Adrenal gland (tissue), 5 donors: ENCODE measurements at regions not wholly inside any gene's neighbourhood (a gene's known extent, or its start where the extent isn't known, plus 50 kb on each side); places are given as distances from the start of the nearest gene placed in this dataset.

Source experiments
- POLR2A ChIP-seq, 2 donors: fragments of 450-650 bp; IDR thresholded peaks; one replicate each; pipeline ENCODE4 v1.6.1; 2017; ENCODE audit warnings: antibody characterized with exemption in 2 of 2, mild to moderate bottlenecking in 2 of 2, moderate library complexity in 1 of 2
- TF ChIP-seq, protein P1 (sequence below), 6 experiments: fragments of 450-650 bp in 4 of 6; fragments of 200-600 bp in 2 of 6; sonication (generic) in 1 of 6; IDR thresholded peaks; 1 replicate in 5 of 6; 2 replicates in 1 of 6; pipeline versions ENCODE4 v1.5.1 to v1.8.0; 2016 to 2021; ENCODE audit warnings: antibody characterized with exemption in 6 of 6, mild to moderate bottlenecking in 2 of 6, moderate library complexity in 1 of 6
- donor health status: DM: no; HTN: no; CAD: no.

DNA sequence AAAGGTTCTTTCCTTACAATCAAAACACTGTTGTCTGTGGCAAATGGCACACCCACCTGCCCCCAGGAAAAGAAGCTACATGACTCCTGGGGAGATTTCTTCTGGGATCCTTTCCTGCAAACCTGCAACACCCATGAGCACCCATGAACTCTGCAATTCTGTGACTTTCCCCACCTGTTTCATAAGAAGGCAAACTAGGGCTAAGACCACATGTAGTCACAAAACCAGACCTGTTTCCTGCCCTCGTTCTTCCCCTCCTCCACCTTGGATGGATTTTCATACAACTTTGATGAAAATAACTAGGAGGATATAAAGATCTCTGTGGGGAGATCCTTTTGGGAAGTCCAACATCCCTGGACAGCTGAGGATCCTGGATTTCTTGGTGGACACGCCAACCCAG lies 1084.7 kb downstream of the BCL11B start:
- TF ChIP-seq, protein P1, sequence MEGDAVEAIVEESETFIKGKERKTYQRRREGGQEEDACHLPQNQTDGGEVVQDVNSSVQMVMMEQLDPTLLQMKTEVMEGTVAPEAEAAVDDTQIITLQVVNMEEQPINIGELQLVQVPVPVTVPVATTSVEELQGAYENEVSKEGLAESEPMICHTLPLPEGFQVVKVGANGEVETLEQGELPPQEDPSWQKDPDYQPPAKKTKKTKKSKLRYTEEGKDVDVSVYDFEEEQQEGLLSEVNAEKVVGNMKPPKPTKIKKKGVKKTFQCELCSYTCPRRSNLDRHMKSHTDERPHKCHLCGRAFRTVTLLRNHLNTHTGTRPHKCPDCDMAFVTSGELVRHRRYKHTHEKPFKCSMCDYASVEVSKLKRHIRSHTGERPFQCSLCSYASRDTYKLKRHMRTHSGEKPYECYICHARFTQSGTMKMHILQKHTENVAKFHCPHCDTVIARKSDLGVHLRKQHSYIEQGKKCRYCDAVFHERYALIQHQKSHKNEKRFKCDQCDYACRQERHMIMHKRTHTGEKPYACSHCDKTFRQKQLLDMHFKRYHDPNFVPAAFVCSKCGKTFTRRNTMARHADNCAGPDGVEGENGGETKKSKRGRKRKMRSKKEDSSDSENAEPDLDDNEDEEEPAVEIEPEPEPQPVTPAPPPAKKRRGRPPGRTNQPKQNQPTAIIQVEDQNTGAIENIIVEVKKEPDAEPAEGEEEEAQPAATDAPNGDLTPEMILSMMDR (IDR thresholded peaks at IDR 0.05), result no peak
- TF ChIP-seq POLR2A (IDR thresholded peaks at IDR 0.05), result no peak
